GM19025 (cell line): ENCODE measurements at regions not wholly inside any gene's neighbourhood (a gene's known extent, or its start where the extent isn't known, plus 50 kb on each side); places are given as distances from the start of the nearest gene placed in this dataset.

Source experiments
- ATAC-seq: cut with Tn5 transposase; IDR thresholded peaks from one replicate; pipeline ENCODE4 v1.9.1; 2021; ENCODE audit warnings: mild to moderate bottlenecking, low read depth, moderate library complexity; ENCODE audit not compliant: unreplicated experiment

DNA sequence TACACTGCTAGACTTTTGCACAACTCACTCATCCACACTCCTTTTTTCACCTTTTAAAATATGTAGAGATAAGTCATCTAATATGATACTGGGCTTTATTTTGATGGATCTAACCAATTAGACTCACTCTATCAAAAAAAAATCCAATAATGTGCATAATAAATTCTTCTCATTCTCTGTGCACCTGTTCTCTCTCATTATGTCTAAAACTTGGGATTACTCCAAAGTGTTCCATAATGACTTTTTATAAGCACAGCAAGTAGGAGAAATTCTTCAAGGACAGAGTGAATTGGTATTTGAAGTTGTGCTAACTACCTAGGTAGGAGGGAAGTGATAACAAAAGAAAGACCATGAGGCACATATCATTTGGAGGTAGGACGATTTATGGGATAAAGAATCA, 1438.8 kb downstream of the PCDH7 start:
- no peak for ATAC-seq

DNA sequence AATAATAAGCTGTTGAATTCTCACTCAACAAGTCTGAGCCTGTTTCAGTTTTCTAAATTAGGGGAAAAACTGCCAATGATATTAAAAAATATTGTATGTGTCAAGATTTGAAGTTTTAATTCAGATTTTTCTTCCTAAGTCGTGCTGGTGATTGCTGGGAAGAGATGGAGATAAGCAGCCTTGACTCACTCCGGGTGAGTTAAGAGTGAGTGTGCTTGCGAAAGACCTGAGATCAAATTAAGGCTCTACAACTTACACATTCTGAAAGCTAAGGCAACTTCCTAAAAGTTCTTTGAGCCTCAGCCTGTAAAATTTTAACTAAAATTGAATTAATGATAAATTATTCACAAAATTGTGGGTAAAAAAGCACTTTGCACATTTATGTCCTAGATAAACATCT, 1441.2 kb downstream of the PCDH7 start:
- ATAC-seq = no peak

DNA sequence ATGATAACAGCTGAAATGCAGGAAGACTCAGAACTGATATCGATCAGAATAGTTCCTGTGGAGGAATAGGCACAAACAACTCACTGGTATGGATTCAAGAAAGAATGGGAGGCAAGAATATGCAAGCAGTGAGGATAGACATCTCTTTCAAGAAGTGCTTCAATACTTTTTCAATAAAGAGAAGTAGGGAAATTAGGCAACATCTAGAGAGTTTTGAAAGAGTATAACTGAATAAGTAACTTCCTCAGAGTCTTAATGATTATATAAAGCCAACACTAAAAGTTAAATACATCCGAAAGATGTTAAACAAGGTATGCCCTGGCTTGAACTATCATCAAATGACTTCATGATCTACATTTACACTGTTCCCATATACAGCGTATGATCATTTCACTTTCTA, 1443.0 kb downstream of the PCDH7 start:
- ATAC-seq = no peak

DNA sequence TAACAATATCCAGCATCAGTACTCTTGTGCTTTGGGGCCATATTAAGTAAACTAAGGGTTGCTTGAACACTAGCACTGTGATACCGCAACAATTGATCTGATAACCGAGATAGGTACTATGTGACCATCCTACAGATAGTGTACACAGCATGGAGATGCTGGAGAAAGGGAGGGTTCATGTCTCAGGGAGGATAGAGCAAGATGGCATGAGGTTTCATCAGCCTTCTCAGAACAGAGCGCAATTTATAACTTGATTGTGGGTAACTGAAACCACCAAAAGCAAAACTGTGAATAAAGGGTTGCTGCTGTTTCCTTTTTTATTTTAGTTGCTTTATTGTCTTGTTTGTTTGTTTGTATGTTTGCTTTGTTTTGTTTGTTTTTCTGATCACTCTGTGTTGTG, 1449.7 kb downstream of the PCDH7 start:
- no peak for ATAC-seq

DNA sequence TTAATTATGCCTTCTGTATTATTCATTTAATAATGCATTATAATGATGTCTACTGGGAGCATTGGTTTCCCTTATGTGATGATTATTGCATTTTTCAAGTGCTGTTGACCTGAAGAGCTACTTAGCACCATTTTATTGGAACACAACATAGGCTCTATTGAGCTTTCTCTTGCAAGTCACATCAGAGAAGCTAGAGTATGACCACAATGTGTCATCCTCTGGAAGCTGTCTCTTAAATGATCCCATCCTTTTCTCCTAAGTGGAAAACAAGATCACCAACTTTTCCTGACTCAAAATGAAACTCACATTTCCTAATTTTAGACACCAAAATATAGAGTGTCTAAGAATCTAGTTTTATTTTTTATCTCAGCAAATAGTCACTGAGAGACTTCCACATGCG, 1451.9 kb downstream of the PCDH7 start:
- ATAC-seq = no peak

DNA sequence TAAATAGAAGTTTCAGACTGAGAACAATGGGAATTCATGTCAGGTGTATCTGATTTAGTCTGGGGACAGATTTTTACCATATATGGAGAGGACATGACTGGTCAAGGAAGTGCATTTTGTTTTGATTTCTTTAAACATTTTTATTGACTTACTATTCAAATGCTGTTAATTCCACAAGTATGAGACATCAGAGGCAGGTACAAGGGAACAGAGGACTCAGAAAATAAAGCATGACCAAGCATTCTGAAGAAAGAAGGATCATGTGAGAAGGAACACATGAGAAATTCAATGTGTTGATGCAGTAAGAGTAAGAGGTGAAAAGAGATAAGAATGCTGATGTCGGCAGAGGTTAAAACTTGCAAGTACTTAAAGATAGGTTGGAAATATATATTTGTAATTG, 1452.6 kb downstream of the PCDH7 start:
- ATAC-seq = no peak

DNA sequence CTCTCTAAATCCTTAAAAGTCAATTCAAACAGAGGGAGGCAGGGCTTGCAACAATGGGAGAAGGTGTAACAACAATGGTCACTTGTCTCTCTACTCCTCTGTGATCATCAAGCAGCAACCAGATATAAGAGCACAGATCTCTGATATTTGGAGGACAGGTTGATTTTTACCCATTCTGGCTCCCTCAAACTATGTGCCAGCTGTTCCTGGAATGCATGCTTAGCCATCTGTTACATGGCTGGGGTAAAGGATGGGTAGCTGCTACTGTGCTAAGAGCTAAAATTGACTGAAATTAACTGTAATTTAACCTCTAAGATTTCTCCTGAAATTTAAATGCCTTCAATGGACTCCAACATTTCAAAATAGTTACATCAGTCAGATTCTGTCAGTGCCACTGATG, 1459.9 kb downstream of the PCDH7 start:
- ATAC-seq = no peak

DNA sequence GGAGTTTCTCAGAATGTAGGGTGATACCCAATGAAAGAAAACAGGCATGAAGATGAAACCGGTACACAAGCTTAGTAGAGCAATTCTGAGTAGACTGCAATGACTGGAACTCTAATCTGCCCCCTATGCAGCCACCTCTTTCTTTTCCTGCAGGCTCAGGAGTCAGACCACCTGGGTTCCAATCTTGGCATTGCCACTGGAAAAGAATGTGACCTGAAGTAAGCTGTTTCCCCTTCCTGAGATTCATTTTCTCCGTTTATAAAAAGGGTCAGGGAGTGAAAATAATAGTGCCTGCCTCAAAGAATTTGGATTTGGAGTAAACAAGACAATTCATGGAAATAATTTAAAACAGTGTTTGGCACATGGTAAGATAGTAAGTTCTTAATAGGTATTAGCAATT, 1464.0 kb downstream of the PCDH7 start:
- no peak for ATAC-seq

DNA sequence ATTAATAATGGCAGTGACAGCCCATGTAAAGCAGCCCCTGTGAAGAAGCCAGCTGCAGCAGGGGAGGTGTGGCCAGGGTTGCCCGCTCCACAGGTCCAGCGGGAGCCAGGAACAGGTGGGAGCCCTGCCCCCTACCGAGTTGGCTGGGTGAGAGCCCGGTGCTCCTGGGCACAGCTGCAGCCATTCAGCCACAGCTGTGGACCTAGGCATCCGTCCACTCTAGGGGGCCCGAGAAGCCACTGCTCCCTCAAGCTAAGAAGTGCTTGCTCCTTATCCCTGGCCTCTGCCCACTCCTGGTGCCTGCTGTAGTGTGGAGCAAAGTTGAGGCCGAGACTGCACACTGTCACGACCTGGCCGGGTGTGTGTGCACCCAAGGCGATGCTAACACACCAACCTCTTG, 1469.0 kb downstream of the PCDH7 start:
- ATAC-seq = no peak

DNA sequence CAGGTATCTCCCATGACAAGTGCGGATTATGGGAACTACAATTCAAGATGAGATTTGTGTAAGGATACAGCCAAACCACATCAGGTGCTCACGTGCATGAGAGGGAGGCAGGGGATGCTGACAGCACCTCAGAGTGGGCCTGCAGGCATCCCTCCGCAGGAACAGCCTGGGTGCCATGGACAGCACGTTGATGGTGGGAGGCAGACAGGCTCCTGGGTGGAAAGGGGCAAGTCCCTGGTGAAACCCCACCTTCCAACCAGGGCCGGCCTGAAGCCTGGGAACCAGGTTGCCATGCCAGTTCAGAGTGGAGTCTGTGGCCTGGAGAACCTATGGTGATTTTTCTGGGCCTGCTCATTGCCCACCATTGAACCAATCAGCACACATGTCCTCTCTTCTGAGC, 1469.6 kb downstream of the PCDH7 start:
- no peak for ATAC-seq

DNA sequence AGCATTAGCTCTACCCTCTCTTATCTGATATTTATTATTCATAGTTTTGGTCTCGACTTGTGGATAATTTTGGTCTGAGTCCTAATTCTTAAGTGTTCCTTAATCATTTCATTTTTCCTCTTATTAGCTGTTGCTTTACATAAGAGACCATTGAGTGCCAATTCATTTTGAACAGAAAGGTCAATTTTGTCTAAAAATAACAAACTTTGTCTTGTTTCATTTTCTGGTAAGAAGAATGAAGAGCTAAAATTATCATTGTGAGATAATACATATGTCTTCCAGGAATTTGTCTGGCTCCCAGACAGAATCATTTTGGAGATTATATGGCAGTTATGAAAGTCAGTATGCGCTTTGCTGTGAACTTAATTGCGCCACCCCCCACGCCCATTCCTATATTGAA, 1471.8 kb downstream of the PCDH7 start:
- ATAC-seq = no peak

DNA sequence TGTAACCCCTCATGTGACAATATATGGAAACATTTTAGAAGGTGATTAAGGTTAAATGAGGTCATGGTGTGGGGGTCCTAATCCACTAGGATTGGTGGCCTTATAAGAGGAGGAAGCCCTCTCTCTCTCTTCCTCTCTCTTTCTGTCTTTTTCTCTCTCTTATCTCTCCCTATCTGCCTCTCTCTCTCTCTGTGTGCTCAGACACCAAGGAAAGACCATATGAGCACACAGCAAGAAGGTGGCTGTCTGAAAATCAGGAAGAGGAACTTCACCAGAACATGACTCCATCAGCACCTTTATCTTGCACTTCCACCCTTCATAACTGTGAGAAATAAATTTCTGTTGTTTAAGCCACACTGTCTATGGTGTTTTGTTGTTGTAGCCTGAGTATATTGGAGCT, 1472.2 kb downstream of the PCDH7 start:
- ATAC-seq = no peak

DNA sequence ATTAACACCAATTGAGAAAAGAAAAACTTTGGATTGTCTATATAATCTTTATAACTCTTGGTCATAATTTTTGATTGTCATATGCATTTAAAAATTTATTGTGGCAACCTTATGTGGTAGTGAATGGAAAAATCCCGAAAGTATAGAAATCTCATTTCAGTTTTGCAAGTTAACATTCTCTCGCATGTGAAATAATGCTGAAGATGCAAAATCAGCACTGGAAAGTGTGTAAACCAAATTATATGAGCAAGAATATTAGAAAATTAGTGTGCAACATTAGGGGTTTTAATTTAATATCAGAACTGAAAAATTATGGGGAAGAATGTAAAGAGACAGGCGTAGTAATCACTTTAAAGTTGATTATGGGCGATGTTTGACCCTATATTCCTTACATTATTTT, 1472.8 kb downstream of the PCDH7 start:
- no peak for ATAC-seq

DNA sequence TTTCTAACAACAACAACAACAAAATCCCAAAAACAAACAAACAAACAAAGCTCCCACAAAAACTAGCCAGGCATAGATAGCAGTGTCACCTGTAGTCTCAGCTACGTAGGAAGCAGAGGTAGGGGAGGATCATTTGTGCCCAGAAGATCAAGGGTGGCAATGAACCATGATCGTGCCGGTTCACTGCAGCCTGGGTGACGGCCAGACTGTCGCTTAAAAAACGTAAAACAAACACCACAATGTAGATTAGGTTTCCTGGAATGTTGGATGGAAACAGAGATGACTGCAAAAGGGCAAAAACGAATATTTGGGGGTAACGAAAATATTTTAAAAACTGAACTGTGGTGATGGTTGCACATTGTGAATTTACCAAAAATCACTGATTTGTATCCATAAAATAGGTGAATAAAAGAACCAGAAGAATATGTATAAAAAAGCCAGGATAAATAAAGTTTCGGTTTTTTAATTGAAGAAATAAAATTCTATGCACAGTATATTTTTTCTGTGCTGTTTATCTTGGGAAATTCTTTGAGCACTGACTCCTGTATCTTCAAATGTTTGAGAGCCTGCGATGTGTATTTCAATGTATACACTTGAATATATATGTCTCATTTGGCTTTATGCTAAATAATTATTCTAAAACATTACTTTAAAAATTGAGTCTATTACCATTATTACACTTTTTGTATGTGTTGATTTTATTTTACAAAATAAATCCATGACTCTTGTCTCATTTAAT, 1477.0 kb downstream of the PCDH7 start:
- ATAC-seq = no peak

DNA sequence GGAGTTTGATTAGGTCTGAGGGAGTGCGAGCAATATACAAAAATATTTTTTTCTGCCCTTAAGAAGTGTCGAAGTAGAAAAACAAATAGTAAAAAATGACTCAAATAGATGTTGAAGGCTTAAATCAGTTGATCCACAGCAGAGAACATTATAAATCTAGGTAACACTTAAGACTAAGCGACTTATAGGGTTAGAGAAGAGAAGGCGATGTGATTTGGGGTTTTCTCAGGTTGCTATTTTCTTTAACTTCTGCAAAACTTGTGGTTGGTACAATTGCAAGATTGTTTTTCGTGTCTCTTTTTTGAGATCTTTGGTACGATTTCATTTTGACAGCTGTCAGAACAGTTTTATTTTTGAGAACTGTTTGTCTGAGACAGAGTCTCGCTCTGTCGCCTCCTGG, 1479.5 kb downstream of the PCDH7 start:
- no peak for ATAC-seq

DNA sequence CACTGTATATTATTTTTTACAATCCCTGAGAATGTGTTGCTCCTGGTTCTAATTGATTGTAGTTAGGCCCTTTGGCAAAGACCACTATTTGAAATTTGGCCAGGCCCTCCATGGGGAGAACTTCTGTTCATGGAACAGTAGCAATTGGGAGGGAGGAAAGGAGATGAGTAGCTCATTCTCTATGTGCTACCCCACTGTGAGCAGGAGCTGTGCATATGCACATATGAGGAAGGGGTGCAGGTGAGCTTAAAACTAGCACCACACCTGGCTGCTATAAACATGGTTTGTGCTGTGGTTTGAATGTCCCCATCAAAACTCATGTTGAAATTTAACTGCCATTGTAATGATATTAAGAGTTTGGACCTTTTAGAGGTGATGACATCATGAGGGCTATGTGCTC, 1483.2 kb downstream of the PCDH7 start:
- ATAC-seq = no peak

DNA sequence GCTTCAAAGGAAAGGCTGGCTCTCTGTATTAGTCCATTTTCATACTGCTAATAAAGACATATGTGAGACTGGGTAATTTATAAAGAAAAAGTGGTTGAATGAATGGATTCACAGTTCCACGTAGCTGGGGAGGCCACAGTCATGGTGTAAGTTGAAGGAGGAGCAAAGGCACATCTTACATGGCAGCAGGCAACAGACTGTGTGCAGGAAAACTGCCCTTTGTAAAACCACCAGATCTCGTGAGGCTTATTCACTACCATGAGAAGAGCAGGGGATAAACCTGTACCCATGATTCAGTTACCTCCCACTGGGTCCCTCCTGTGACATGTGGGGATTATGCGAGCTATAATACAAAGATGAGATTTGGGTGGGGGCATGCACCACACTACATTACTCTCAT, 1486.6 kb downstream of the PCDH7 start:
- ATAC-seq = no peak

DNA sequence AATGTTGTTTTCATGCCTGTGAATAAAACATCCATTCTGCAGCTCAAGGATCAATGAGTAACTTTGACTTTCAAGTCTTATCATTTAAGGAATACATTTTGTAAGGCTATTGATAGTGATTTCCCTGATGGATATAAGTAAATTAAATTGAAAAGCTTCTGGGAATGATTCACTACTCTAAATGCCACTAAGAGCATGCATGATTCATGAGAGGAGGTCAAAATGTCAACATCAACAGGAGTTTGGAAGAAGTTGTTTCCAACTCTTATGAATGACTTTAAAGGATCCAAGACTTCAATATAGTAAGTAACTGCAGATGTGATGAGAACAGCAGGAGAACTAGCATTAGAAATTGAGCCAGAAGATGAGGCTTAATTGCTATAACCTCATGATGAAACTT, 1487.3 kb downstream of the PCDH7 start:
- ATAC-seq = no peak

DNA sequence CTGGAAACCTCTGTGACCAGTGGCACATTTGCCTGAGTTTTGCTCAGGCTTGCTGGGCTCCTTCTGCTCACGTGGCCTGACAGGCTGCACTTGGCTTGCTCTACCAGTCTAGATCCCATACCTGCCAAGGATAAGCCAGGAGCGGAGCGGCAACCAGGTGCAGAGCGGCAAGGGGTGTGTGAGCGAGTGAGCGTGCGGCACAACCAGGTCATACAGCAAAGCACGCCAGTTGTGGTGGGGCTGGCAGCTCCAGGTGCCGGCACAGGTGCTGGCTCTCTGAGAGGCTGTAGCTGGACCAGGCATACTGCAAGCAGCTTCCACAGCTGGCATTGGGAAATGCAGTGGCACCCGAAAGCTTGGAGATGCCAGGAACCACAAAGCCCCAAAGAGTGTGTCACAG, 1495.1 kb downstream of the PCDH7 start:
- ATAC-seq = no peak

DNA sequence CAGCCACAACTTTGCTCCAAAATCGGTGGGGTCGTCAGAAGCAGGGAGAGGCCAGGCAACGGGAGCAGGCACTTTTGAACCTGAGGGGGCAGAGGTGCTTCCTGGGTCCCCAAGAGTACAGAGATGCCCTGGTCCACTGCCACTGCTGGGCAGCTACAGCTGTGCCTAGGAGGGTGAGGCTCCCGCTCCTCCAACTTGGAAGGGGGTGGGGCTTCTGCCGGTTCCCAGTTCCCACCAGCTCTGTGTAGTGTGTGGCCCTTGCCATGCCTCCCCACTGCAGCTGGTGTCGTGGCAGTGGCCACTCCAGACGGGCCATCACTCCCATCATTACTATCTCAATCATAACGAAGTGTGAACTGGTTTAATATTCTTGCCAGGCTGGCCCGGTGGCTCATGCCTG, 1496.3 kb downstream of the PCDH7 start:
- no peak for ATAC-seq

DNA sequence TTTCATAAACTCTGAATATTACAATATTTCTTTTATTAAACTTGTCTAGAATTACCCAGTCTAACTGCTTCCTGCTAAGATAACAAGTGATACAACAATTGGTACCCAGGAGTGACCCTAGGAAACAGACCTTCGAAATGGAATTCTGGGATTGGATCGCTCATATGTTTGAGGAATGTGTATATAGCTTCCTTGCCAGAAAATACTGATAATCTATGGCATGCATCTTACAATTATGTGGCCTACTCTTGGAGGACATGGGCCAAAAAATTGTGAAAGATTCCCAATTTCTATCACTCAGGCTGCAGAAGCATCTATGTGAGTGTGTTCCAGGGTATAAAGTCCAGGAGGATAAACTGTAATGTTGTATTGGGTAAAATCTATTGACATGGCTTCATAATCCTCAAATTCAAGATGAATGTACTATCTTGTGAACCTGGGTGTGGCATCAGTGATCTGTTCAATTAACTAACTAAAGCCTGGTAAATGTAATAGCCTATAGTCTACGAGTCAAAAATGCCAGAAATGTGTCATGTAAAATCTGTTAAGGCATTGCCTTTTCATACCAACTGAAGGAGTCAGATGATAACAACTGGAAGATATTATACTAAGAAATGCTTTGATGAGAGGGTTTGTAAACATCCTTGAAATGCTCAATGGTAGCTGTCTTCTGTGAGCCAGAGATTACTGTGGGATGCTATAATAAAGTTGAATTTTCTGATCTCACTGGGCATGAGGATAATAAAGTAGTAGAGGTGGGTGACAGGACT, 1499.3 kb downstream of the PCDH7 start:
- ATAC-seq = no peak

DNA sequence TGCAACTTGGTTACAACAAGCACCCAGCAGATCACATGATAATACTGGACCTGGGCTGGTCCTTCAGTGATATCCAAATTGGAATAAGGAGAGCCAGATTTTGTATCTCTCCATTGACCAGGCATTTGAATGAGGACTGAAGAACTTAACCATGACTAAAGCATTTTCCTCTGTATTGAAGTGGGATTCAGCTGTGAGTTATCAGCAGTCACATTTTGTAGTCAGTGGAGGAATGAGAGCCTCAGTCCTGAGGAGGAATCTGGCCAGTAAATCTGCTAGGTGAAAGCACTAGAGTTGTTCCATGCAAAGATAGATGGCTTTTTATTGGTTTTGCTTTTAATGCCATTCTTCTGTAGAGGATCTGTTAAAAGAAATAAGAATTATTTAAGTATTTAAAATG, 1506.0 kb downstream of the PCDH7 start:
- no peak for ATAC-seq
